ENCODE measurements at regions not wholly inside any gene's neighbourhood (a gene's known extent, or its start where the extent isn't known, plus 50 kb on each side); places are given as distances from the start of the nearest gene placed in this dataset.

DNA sequence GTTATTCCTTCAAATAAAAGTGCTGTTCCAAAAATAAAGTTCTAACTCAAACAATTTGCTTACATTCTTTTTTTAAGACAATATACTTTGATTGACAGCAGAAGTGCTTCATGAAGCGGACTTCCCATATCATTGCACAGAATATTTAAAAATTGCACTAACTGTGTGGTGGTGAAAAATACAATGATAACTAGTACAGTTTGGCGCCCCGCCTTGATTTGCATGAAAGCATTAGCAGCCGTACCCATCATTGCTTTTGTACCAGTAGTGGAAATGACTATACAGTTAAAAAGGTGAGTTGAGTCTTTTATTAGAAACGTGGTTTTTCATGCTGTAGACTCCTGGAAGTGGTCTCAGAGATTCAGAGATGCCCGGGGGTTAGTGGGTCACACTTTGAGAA, 69.5 kb upstream of the MAP3K1 start:
- no peaks in the 10 kb centered on the region for H3K9me3 ChIP-seq
- H3K27me3 ChIP-seq, result no peaks in the 10 kb centered on the region
- no peaks in the 10 kb centered on the region for H3K4me1 ChIP-seq (ENCODE audit: control insufficient read depth in 1 of 2, insufficient read depth in 1 of 2, low read depth in 1 of 2, low read length in 1 of 2)
- no peak overlapping the region for H3K4me3 ChIP-seq (ENCODE audit: low read depth in 1 of 2, low read length in 1 of 2)
- H3K36me3 ChIP-seq, result no peaks in the 10 kb centered on the region
- TF ChIP-seq, protein P1, sequence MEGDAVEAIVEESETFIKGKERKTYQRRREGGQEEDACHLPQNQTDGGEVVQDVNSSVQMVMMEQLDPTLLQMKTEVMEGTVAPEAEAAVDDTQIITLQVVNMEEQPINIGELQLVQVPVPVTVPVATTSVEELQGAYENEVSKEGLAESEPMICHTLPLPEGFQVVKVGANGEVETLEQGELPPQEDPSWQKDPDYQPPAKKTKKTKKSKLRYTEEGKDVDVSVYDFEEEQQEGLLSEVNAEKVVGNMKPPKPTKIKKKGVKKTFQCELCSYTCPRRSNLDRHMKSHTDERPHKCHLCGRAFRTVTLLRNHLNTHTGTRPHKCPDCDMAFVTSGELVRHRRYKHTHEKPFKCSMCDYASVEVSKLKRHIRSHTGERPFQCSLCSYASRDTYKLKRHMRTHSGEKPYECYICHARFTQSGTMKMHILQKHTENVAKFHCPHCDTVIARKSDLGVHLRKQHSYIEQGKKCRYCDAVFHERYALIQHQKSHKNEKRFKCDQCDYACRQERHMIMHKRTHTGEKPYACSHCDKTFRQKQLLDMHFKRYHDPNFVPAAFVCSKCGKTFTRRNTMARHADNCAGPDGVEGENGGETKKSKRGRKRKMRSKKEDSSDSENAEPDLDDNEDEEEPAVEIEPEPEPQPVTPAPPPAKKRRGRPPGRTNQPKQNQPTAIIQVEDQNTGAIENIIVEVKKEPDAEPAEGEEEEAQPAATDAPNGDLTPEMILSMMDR (IDR thresholded peaks at IDR 0.05), result no peak
- H3K27ac ChIP-seq, result no peak overlapping the region

DNA sequence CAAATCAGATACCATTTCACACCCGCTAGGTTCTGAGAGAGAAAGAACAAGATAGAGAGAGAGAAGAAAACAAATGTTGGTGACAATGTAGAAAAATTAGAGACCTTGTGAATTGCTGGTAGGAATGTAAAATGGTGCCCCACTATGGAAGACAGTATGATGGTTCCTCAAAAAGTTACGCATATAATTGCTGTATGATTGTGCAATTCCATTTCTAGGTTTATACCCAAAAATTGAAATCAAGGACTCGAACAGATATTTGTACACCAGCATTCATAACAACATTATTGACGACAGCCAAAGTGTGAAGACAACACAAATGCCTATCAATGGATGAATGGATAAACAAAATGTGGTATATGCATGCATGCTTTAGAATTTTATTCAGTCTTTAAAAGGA, 74.5 kb upstream of the MAP3K1 start:
- no peaks in the 10 kb centered on the region for H3K36me3 ChIP-seq
- no peak overlapping the region for H3K27ac ChIP-seq
- no peaks in the 10 kb centered on the region for H3K9me3 ChIP-seq
- TF ChIP-seq, protein P1 (IDR thresholded peaks at IDR 0.05), result no peak
- no peak overlapping the region for H3K4me3 ChIP-seq (ENCODE audit: low read depth in 1 of 2, low read length in 1 of 2)
- H3K27me3 ChIP-seq, result no peaks in the 10 kb centered on the region
- H3K4me1 ChIP-seq (ENCODE audit: control insufficient read depth in 1 of 2, insufficient read depth in 1 of 2, low read depth in 1 of 2, low read length in 1 of 2), result peaks cover 8 to 12% of the 10 kb centered on the region in 2 experiments

DNA sequence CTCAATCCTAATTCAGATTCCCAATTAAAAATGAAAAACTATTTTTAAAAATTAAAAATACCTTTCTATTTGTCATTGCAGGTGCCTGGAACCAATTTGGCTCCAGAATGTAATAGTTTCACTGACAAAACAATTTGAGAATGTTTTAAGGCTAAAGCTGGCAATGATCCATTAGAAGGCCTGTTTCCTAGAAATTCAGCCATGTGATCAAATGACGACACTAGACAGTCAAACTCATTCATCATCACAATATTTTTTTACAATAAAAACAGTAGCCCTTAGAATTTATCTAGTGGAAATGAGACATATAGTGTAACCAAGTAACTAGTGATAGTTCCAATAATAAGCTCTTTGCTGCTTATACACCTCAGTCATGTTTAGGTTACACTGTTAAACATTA, 75.4 kb upstream of the MAP3K1 start:
- no peaks in the 10 kb centered on the region for H3K27me3 ChIP-seq
- peaks cover 8 to 12% of the 10 kb centered on the region in 2 experiments for H3K4me1 ChIP-seq (ENCODE audit: control insufficient read depth in 1 of 2, insufficient read depth in 1 of 2, low read depth in 1 of 2, low read length in 1 of 2)
- no peaks in the 10 kb centered on the region for H3K9me3 ChIP-seq
- no peak overlapping the region for H3K4me3 ChIP-seq (ENCODE audit: low read depth in 1 of 2, low read length in 1 of 2)
- H3K36me3 ChIP-seq, result no peaks in the 10 kb centered on the region
- TF ChIP-seq, protein P1 (IDR thresholded peaks at IDR 0.05), result no peak
- H3K27ac ChIP-seq, result no peak overlapping the region

DNA sequence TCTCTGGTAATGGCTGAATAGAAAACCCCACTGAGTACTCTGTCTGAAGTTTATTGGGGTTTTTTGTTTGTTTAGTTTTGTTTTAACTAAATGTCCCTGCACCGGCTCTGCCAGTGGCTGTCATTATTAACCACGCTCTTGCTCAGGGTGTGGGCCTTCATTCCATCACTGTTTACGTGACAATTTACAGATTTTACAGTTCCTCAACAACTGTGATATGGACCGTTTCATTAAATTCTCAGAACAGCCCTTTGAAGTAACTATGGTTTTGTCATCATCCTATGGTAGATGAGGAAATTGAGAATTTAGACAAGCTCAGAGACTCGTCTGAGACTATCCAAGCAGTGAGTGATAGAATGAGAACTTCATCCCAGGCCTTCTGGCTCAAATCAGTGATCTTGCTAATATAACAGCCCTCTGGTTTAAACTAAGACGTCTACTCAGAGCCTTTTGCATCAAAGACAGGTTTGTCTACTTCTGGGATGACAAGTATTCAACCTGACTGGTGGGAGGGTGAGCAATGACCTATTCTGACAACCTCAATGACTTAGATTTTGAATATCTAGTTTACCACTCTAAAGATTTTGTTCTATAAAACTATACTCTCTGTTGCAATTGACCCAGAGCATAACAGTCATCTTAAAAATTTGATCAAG, 77.3 kb upstream of the MAP3K1 start:
- peaks cover 8 to 12% of the 10 kb centered on the region in 2 experiments for H3K4me1 ChIP-seq (ENCODE audit: control insufficient read depth in 1 of 2, insufficient read depth in 1 of 2, low read depth in 1 of 2, low read length in 1 of 2)
- no peaks in the 10 kb centered on the region for H3K36me3 ChIP-seq
- no peak overlapping the region for H3K27ac ChIP-seq

DNA sequence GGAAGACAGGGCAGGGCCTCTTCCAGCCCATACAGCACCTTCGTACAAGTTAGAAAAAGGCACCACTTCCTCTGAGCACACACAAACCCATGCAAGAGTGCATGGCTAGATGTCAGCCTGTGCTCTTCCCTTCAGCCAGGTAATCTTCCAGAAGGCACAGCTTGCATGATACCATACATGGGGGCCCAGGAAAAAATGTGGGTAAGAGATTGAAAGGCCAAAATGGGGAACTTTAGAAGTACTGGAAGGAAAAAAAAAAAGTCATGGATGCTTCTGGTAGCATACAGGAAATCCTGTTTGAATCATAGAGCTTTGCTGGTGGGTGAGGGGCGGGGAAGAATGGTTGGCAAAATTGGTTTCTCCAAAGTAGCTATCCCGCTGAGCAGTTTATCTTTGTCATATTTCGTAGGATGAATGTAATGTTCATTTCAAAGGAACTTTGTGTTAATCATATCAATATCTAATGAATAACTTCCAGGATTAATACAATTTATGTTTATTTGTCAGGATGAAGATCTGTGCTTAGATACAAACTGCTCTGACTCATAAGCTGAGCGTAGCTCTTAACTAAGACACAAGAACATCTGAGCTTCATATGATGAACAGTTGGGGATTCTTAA, 78.2 kb upstream of the MAP3K1 start:
- no peak overlapping the region for H3K4me3 ChIP-seq (ENCODE audit: low read depth in 1 of 2, low read length in 1 of 2)
- no peaks in the 10 kb centered on the region for H3K27me3 ChIP-seq
- peaks cover 8 to 12% of the 10 kb centered on the region in 2 experiments for H3K4me1 ChIP-seq (ENCODE audit: control insufficient read depth in 1 of 2, insufficient read depth in 1 of 2, low read depth in 1 of 2, low read length in 1 of 2)
- H3K9me3 ChIP-seq, result no peaks in the 10 kb centered on the region
- no peaks in the 10 kb centered on the region for H3K36me3 ChIP-seq
- H3K27ac ChIP-seq, result peak overlapping the region; percentile 5
- TF ChIP-seq, protein P1 (IDR thresholded peaks at IDR 0.05), result no peak

More for the DNA sequence above, 77.3 kb upstream of the MAP3K1 start:
- TF ChIP-seq, protein P1 (IDR thresholded peaks at IDR 0.05), result no peak
- Histone ChIP-seq H3K4me3 (ENCODE audit: low read depth in 1 of 2, low read length in 1 of 2) (no peak overlapping the region), H3K9me3 (no peaks in the 10 kb centered on the region), H3K27me3 (no peaks in the 10 kb centered on the region)

Data from neutrophil (primary cell).